ENCODE measurements at regions not wholly inside any gene's neighbourhood (a gene's known extent, or its start where the extent isn't known, plus 50 kb on each side); places are given as distances from the start of the nearest gene placed in this dataset.

GRCh38 chr2:58708565-58708964 is 467.4 kb upstream of the FANCL start:
- H3K4me3 ChIP-seq, result no peak overlapping the region
- no peaks in the 10 kb centered on the region for H3K36me3 ChIP-seq (replicated peaks in 1 of 2; ENCODE audit: insufficient read depth in 1 of 2, low read depth in 2 of 2)
- H3K27ac ChIP-seq, result no peak overlapping the region
- H3K27me3 ChIP-seq, result no peaks in the 10 kb centered on the region
- H3K4me1 ChIP-seq, result no peaks in the 10 kb centered on the region
- H3K9me3 ChIP-seq, result no peaks in the 10 kb centered on the region
- no peak for TF ChIP-seq CTCF (IDR thresholded peaks at IDR 0.05)
- TF ChIP-seq POLR2A (IDR thresholded peaks at IDR 0.05), result no peak
- intact Hi-C loops (cut with DNase I), result no loop called here
- 45 to 48% methylated on average over 1 of the region's 1 CpG for WGBS, 2 donors
- no peak for ATAC-seq
- DNase-seq, result no peak

- Histone ChIP-seq H3K36me3 (replicated peaks in 1 of 2; ENCODE audit: insufficient read depth in 1 of 2, low read depth in 2 of 2) (no peaks in the 10 kb centered on the region), H3K4me3 (no peak overlapping the region), H3K27me3 (no peaks in the 10 kb centered on the region), H3K4me1 (no peaks in the 10 kb centered on the region), H3K9me3 (no peaks in the 10 kb centered on the region), H3K27ac (peak overlapping the region in 2 of 4 donors; percentile 57 to 72)
- TF ChIP-seq CTCF (IDR thresholded peaks at IDR 0.05) (no peak), POLR2A (IDR thresholded peaks at IDR 0.05) (no peak)
- DNase-seq (peak in 1 of 4 donors; percentile 4), ATAC-seq (peak; percentile 71)
- intact Hi-C loops (cut with DNase I), result no loop called here
- WGBS, 2 donors, result 27 to 28% methylated on average over 2 of the region's 2 CpGs
Observed at GRCh38 chr2:58702302-58702885, 461.3 kb upstream of the FANCL start.

GRCh38 chr2:58701688-58702301 is 460.7 kb upstream of the FANCL start:
- Histone ChIP-seq H3K27me3 (no peaks in the 10 kb centered on the region), H3K4me1 (no peaks in the 10 kb centered on the region), H3K36me3 (replicated peaks in 1 of 2; ENCODE audit: insufficient read depth in 1 of 2, low read depth in 2 of 2) (no peaks in the 10 kb centered on the region), H3K27ac (peak overlapping the region in 2 of 4 donors; percentile 57 to 72), H3K4me3 (no peak overlapping the region), H3K9me3 (no peaks in the 10 kb centered on the region)
- DNase-seq, result no peak
- TF ChIP-seq POLR2A (IDR thresholded peaks at IDR 0.05), result no peak
- no peak for TF ChIP-seq CTCF (IDR thresholded peaks at IDR 0.05)
- no peak for ATAC-seq
- 72 to 80% methylated on average over 3 of the region's 3 CpGs for WGBS, 2 donors
- intact Hi-C loops (cut with DNase I), result no loop called here

GRCh38 chr2:58700591-58700990 is 459.5 kb upstream of the FANCL start:
- Histone ChIP-seq H3K9me3 (no peaks in the 10 kb centered on the region), H3K36me3 (replicated peaks in 1 of 2; ENCODE audit: insufficient read depth in 1 of 2, low read depth in 2 of 2) (no peaks in the 10 kb centered on the region), H3K4me3 (no peak overlapping the region), H3K27ac (no peak overlapping the region), H3K27me3 (no peaks in the 10 kb centered on the region), H3K4me1 (no peaks in the 10 kb centered on the region)
- no peak for TF ChIP-seq POLR2A (IDR thresholded peaks at IDR 0.05)
- no peak for TF ChIP-seq CTCF (IDR thresholded peaks at IDR 0.05)
- ATAC-seq, result no peak
- DNase-seq, result no peak
- WGBS, 2 donors, result 41 to 58% methylated on average over 1 of the region's 1 CpG
- intact Hi-C loops (cut with DNase I), result no loop called here

GRCh38 chr2:58699411-58699810 is 458.3 kb upstream of the FANCL start:
- no peaks in the 10 kb centered on the region for H3K4me1 ChIP-seq
- no peaks in the 10 kb centered on the region for H3K9me3 ChIP-seq
- 48 to 49% methylated on average over 3 of the region's 3 CpGs for WGBS, 2 donors
- TF ChIP-seq POLR2A (IDR thresholded peaks at IDR 0.05), result no peak
- TF ChIP-seq CTCF (IDR thresholded peaks at IDR 0.05), result no peak
- no peak for ATAC-seq
- no peak overlapping the region for H3K27ac ChIP-seq
- no peak overlapping the region for H3K4me3 ChIP-seq
- no peak for DNase-seq
- intact Hi-C loops (cut with DNase I), result no loop called here
- H3K36me3 ChIP-seq (replicated peaks in 1 of 2; ENCODE audit: insufficient read depth in 1 of 2, low read depth in 2 of 2), result no peaks in the 10 kb centered on the region
- no peaks in the 10 kb centered on the region for H3K27me3 ChIP-seq
